OCI-LY3 (cell line): ENCODE measurements at regions not wholly inside any gene's neighbourhood (a gene's known extent, or its start where the extent isn't known, plus 50 kb on each side); places are given as distances from the start of the nearest gene placed in this dataset.

Experiments
- CTCF ChIP-seq: fragments of 200-600, 300-600 bp; sonication (generic); IDR thresholded peaks from 2 replicates; pipeline ENCODE4 v1.5.1; 2014; ENCODE audit warnings: antibody characterized with exemption, low read length, low read depth
- EZH2phosphoT487 ChIP-seq: fragments of 200-600 bp; shearing (Covaris generic); IDR thresholded peaks from 2 replicates; pipeline ENCODE4 v1.6.1; 2018; ENCODE audit warnings: antibody characterized with exemption, mixed run types, low read depth

- TF ChIP-seq CTCF (no peak), EZH2phosphoT487 (no peak)
Measured at GRCh38 chr1:166626711-166627110, 212.6 kb upstream of the POGK start.
